GM13976 (cell line): ENCODE measurements at regions not wholly inside any gene's neighbourhood (a gene's known extent, or its start where the extent isn't known, plus 50 kb on each side); places are given as distances from the start of the nearest gene placed in this dataset.
"Not testable (repeated sequence)": the region's sequence is repeated elsewhere in the genome, so short reads cannot be mapped to it uniquely, and the experiment has no call there.

ENCODE experiments used
- DNase-seq: peaks from one replicate; pipeline ENCODE4 v3.0.0; 2012; ENCODE audit warnings: low spot score
- in situ Hi-C: fragments of 300-500 bp; cut with MboI; formaldehyde crosslinking; loops from one replicate; pipeline ENCODE4 v1.12.0; 2022; ENCODE audit warnings: low sequenced_read_pairs, mixed read lengths, inconsistent platforms; ENCODE audit not compliant: unreplicated experiment
- TF ChIP-seq, protein P1 (sequence below): IDR thresholded peaks from 2 replicates; pipeline ENCODE4 v1.5.1; 2012; ENCODE audit warnings: borderline replicate concordance, mild to moderate bottlenecking; ENCODE audit not compliant: insufficient read depth; ENCODE audit errors: extremely low read depth, missing control alignments, control extremely low read depth

DNA sequence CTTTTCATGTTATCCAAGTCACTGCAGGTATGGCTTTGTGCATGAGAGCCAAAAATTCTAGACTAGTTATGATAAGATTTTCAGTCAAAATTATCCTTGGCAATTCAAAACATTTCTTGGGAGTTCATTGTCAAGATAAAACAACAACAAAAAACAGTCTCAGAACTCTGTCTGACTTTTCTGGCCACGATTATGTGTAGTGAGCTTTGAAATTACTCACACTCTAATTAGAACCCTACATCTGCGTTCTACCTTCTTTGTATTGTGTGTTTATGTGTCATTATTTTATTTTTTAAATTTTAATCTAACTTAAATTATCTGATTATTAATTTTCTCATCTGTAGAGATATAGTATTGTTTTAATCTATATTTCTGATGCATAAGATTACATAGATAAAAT is 459.2 kb downstream of the FRK start:
- TF ChIP-seq, protein P1, sequence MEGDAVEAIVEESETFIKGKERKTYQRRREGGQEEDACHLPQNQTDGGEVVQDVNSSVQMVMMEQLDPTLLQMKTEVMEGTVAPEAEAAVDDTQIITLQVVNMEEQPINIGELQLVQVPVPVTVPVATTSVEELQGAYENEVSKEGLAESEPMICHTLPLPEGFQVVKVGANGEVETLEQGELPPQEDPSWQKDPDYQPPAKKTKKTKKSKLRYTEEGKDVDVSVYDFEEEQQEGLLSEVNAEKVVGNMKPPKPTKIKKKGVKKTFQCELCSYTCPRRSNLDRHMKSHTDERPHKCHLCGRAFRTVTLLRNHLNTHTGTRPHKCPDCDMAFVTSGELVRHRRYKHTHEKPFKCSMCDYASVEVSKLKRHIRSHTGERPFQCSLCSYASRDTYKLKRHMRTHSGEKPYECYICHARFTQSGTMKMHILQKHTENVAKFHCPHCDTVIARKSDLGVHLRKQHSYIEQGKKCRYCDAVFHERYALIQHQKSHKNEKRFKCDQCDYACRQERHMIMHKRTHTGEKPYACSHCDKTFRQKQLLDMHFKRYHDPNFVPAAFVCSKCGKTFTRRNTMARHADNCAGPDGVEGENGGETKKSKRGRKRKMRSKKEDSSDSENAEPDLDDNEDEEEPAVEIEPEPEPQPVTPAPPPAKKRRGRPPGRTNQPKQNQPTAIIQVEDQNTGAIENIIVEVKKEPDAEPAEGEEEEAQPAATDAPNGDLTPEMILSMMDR, result no peak
- in situ Hi-C loops, result no loop called here
- DNase-seq, result no peak

DNA sequence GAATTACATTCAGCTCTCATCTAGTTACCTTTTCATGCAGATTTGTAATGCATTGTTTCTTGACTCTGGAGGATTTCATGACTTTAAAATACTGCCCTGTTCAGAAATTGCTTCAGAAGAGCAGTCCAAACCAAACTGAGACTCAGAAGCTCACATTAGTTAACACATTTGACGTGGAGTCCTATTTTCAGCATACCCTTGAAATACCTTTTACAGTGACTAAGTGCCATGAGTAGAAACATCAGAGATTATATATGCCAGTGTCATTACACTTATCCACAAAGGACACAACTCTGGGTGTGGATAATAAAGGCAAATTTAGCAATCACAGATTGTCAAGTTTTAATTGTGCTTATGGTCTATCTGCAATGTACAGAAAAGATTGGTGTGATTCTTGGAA is 459.6 kb downstream of the FRK start:
- no peak for DNase-seq
- in situ Hi-C loops, result no loop called here
- TF ChIP-seq, protein P1, result no peak

DNA sequence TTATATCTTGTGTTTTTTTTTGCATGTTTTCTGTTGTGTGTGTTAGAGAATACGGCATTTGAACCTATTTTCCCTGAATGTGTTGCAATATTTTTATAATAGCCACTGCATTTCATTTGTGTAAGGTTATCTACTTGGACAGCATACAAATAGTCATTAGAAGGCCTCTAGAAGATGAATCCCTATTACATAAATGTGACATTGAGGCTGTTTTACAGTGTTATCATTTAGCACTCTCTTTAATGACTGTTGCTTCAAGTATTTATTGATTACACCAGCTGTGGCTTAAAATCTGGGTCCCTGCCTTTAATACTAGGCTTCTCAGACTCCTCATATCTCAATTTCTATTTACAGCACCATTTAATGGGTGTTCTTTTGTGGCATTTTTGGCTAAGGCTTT is 465.8 kb downstream of the FRK start:
- in situ Hi-C loops, result no loop called here
- TF ChIP-seq, protein P1, result no peak
- DNase-seq, result no peak

DNA sequence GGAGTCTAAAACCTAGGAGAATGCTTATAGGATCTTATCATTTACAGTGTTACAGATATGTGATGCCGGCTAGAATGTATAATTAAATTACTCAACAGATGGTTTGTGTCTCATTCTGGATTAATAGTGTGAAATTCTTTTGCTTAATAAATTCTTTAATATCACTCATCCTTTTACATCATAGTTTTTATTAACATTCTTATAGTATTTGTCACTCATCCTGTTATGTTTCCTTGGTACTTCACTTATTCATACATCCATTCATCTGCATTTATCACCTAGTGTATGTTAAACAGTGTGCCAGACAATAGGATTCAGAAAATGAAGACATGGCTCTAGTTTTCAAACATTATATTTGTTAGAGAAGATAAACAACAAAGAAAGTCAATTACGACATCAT is 468.7 kb downstream of the FRK start:
- in situ Hi-C loops, result no loop called here
- DNase-seq, result no peak
- TF ChIP-seq, protein P1, result no peak

DNA sequence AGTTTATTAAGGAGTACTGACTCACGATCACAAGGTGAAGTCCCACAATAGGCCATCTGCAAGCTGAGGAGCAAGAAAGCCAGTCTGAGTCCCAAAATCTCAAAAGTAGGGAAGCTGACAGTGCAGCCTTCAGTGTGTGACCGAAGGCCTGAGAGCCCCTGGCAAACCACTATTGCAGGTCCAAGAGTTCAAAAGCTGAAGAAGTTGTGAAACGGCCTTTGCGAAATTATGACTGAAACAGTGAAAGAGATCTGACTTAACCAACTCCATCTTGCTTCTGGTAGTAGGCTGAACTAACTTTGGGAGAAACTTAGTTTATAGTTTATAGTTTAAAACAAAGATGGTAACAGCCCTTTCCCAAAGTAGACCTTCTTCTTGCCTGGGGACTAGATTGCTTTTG is 471.6 kb downstream of the FRK start:
- in situ Hi-C loops, result not testable (repeated sequence)

DNA sequence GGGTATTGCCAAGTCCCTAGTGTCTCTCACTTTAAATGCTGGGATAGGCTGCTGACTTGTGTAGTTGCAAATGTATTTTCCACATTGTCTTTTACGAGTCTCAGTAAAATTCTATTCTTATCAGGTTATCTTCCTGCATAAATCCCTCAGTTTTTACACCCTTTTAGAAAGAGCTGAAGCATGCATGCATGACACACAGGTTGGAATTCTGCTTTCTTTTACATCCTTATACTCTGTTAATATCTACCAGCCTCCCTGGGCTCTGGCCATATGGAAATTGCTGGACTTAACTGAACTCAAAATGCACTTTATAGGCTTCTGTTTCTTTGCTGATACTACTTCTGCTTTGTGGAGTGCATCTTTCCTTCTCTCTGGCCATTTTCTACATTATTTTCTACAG is 477.4 kb downstream of the FRK start:
- in situ Hi-C loops, result no loop called here
- DNase-seq, result no peak
- TF ChIP-seq, protein P1, result no peak

More for the DNA sequence above, 471.6 kb downstream of the FRK start:
- not testable (repeated sequence) for DNase-seq

DNA sequence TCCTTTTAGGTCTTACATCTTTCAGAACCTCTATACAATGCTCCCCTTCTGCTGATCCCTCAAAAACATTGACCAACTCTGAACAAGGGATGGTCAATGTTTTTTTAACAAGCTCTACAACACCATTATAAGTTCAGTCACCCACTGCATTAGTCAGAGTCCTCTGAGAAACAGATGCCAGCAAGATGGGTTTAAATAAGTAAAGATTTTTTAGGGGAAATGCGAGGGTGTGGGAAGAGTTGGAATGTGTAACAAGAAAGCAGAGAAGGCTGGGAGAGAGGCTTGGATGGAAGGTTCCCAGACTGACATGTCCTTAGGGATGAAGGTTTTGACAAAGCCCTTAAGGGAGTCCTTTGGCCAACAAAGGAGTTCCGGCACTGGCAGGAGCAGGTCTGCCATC is 478.3 kb downstream of the FRK start:
- in situ Hi-C loops, result no loop called here
- TF ChIP-seq, protein P1, result no peak
- DNase-seq, result no peak

DNA sequence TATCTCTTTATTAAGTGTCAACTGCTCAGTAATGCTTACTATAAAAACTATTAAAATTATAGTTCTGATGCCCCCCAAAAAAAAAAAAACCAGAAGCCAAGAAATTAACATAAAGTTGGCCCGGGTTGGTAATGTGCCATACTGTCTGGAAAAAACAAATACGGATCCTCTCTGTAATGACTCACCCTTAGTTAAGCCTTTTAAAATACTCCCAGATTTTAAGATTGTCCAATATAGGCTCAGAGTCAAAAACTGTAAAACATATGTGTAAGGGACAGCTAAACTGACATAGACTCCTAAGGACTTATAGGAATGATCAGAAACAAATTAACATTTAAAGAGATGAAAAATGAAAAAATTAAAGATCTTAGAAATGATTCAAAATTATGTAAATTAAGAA is 481.1 kb downstream of the FRK start:
- in situ Hi-C loops, DNase-seq: not testable (repeated sequence)
